ENCODE measurements at regions not wholly inside any gene's neighbourhood (a gene's known extent, or its start where the extent isn't known, plus 50 kb on each side); places are given as distances from the start of the nearest gene placed in this dataset.
"Not testable (repeated sequence)": the region's sequence is repeated elsewhere in the genome, so short reads cannot be mapped to it uniquely, and the experiment has no call there.

- intact Hi-C loops (cut with DNase I); H3K27me3 ChIP-seq; H3K27ac ChIP-seq; H3K4me1 ChIP-seq (ENCODE audit: insufficient read depth); DNase-seq; H3K9me3 ChIP-seq; H3K36me3 ChIP-seq; H3K4me3 ChIP-seq: not testable (repeated sequence)
- WGBS, 3 donors: 84 to 91% (median 89%) methylated on average over 7 of the region's 8 CpGs
Observed at GRCh38 chr5:178046757-178047399, 50.8 kb upstream of the PROP1 start.

- DNase-seq; H3K9me3 ChIP-seq; H3K27ac ChIP-seq; H3K36me3 ChIP-seq; H3K4me1 ChIP-seq (ENCODE audit: insufficient read depth); H3K4me3 ChIP-seq; H3K27me3 ChIP-seq; intact Hi-C loops (cut with DNase I): not testable (repeated sequence)
- WGBS, 3 donors: no CpG with 5 or more reads among the region's 7 CpGs
Observed at GRCh38 chr5:178045963-178046362, 49.9 kb upstream of the PROP1 start.
